A549 (cell line): ENCODE measurements at regions not wholly inside any gene's neighbourhood (a gene's known extent, or its start where the extent isn't known, plus 50 kb on each side); places are given as distances from the start of the nearest gene placed in this dataset.

Experiments used
- ATAC-seq, 2 experiments: fragments of 200-7000 bp in 1 of 2; fragments of >200 bp in 1 of 2; cut with Nextera tagmentation in 1 of 2; cut with Tn5 transposase in 1 of 2; 3 replicates each; pipeline versions ENCODE4 v1.8.0 to v1.9.1; 2018 to 2020; ENCODE audit warnings: mild to moderate bottlenecking in 1 of 2, moderate library complexity in 1 of 2
- CTCF ChIA-PET: fragments of 300-600 bp; sonication (Branson Sonifier 250); formaldehyde crosslinking; extraction: SDS; loops from one replicate; lab custom pipeline; 2021; ENCODE audit warnings: antibody characterized with exemption, inconsistent platforms; lab: Yijun Ruan, JAX
- POLR2A ChIA-PET: fragments of 350-600 bp; formaldehyde crosslinking; extraction: SDS; loops from one replicate; lab custom pipeline; 2021; ENCODE audit warnings: antibody characterized with exemption, inconsistent platforms; lab: Yijun Ruan, JAX
- DNase-seq, 2 experiments: peaks; one replicate each; pipeline versions ENCODE4 v3.0.0 to v3.0.0-alpha.2; 2011 to 2016; ENCODE audit warnings: low read depth in 1 of 2, low spot score in 1 of 2
- FAIRE-seq: peaks from 2 replicates; lab custom pipeline; 2011; peaks lifted over from hg19 to GRCh38; lab: Jason Lieb, UNC
- H3K27ac ChIP-seq, 2 experiments: fragments of >200 bp; sonication (Bioruptor Twin); formaldehyde crosslinking; 3 replicates each; pipeline ENCODE4 v1.5.1; 2016 to 2017
- H3K4me1 ChIP-seq: fragments of >200 bp; sonication (Bioruptor Twin); formaldehyde crosslinking; 3 replicates; pipeline ENCODE4 v1.6.1; 2016
- H3K4me2 ChIP-seq: fragments of >200 bp; sonication (Bioruptor Twin); formaldehyde crosslinking; 3 replicates; pipeline ENCODE4 v1.6.1; 2016
- H3K4me3 ChIP-seq: fragments of >200 bp; sonication (Bioruptor Twin); formaldehyde crosslinking; 3 replicates; pipeline ENCODE4 v1.5.1; 2016
- H3K9me3 ChIP-seq: fragments of >200 bp; sonication (Bioruptor Twin); formaldehyde crosslinking; 3 replicates; pipeline ENCODE4 v1.6.1; 2016
- CBX2 ChIP-seq: fragments of 200-600 bp; sonication (generic); IDR thresholded peaks from 2 replicates; pipeline ENCODE4 v1.6.1; 2016; ENCODE audit warnings: low read depth, mild to moderate bottlenecking, borderline replicate concordance
- CEBPB ChIP-seq, 2 experiments: fragments of >200 bp in 1 of 2; sonication (Bioruptor Twin) in 1 of 2; formaldehyde crosslinking in 1 of 2; IDR thresholded peaks; 2 replicates each; pipeline ENCODE4 v1.6.1; 2012 to 2016
- CHD2 ChIP-seq: fragments of 150-350 bp; IDR thresholded peaks from 2 replicates; pipeline ENCODE4 v1.6.1; 2014; ENCODE audit warnings: low read length; ENCODE audit not compliant: partially characterized antibody
- CHD4 ChIP-seq: fragments of 200-600 bp; sonication (generic); IDR thresholded peaks from 2 replicates; pipeline ENCODE4 v1.6.1; 2016; ENCODE audit warnings: antibody characterized with exemption, mild to moderate bottlenecking, borderline replicate concordance
- EHF ChIP-seq: fragments of 250-450 bp; sonication (Bioruptor Pico); IDR thresholded peaks from 2 replicates; pipeline ENCODE4 v1.5.0; 2020; ENCODE audit warnings: mild to moderate bottlenecking
- EP300 ChIP-seq, 2 experiments: fragments of >200 bp; sonication (Bioruptor Twin); formaldehyde crosslinking; IDR thresholded peaks; 2 replicates in 1 of 2; 3 replicates in 1 of 2; pipeline ENCODE4 v1.6.1; 2016 to 2017
- ESRRA ChIP-seq: fragments of 150-350 bp; IDR thresholded peaks from 2 replicates; pipeline ENCODE4 v1.6.1; 2014; ENCODE audit warnings: mild to moderate bottlenecking, low read length, borderline replicate concordance
- FOSB ChIP-seq: fragments of 250-450 bp; sonication (Bioruptor Pico); IDR thresholded peaks from 2 replicates; pipeline ENCODE4 v1.5.0; 2020; ENCODE audit warnings: mild to moderate bottlenecking, moderate library complexity
- HDAC2 ChIP-seq: fragments of 200-600 bp; sonication (generic); IDR thresholded peaks from 2 replicates; pipeline ENCODE4 v1.6.1; 2016
- HOXB13 ChIP-seq: fragments of 250-450 bp; sonication (Bioruptor Pico); IDR thresholded peaks from 2 replicates; pipeline ENCODE4 v1.5.0; 2020; ENCODE audit warnings: low read depth, mild to moderate bottlenecking, moderate library complexity
- JUN ChIP-seq, 2 experiments: fragments of >200 bp; sonication (Bioruptor Twin); formaldehyde crosslinking; IDR thresholded peaks; 2 replicates in 1 of 2; 3 replicates in 1 of 2; pipeline ENCODE4 v1.6.1; 2016 to 2017
- KDM1A ChIP-seq: fragments of 200-600 bp; sonication (generic); IDR thresholded peaks from 2 replicates; pipeline ENCODE4 v1.6.1; 2016; ENCODE audit warnings: low read depth, mild to moderate bottlenecking
- MYC ChIP-seq: IDR thresholded peaks from 2 replicates; pipeline ENCODE4 v1.6.1; 2012; ENCODE audit warnings: mild to moderate bottlenecking, inconsistent platforms, low read length, improper control_type of control experiment, borderline replicate concordance
- NR3C1 ChIP-seq: fragments of >200 bp; sonication (Bioruptor Twin); formaldehyde crosslinking; IDR thresholded peaks from 3 replicates; pipeline ENCODE4 v1.6.1; 2017
- POLR2AphosphoS2 ChIP-seq: conservative IDR thresholded peaks from 2 replicates; pipeline ENCODE4 v1.6.1; 2012; ENCODE audit warnings: low read length, improper control_type of control experiment, inconsistent platforms
- RAD21 ChIP-seq, 2 experiments: fragments of >200 bp in 1 of 2; sonication (Bioruptor Twin) in 1 of 2; formaldehyde crosslinking in 1 of 2; IDR thresholded peaks in 1 of 2; conservative IDR thresholded peaks in 1 of 2; 2 replicates in 1 of 2; 3 replicates in 1 of 2; pipeline ENCODE4 v1.6.1; 2012 to 2018; ENCODE audit warnings: inconsistent platforms in 1 of 2
- RCOR1 ChIP-seq: fragments of 150-350 bp; IDR thresholded peaks from 2 replicates; pipeline ENCODE4 v1.6.1; 2014; ENCODE audit warnings: antibody characterized with exemption, low read length, low read depth
- REST ChIP-seq: fragments of 200-600 bp; sonication (generic); IDR thresholded peaks from 2 replicates; pipeline ENCODE4 v1.6.1; 2016; ENCODE audit warnings: antibody characterized with exemption, mild to moderate bottlenecking, moderate library complexity
- RFX5 ChIP-seq: fragments of 450-650 bp; IDR thresholded peaks from 2 replicates; pipeline ENCODE4 v1.7.1; 2014; ENCODE audit warnings: antibody characterized with exemption, mild to moderate bottlenecking, moderate library complexity
- SMC3 ChIP-seq: fragments of >200 bp; sonication (Bioruptor Twin); formaldehyde crosslinking; IDR thresholded peaks from 3 replicates; pipeline ENCODE4 v1.6.1; 2018; ENCODE audit warnings: inconsistent platforms
- TP53 ChIP-seq: fragments of 250-450 bp; sonication (Bioruptor Pico); IDR thresholded peaks from 2 replicates; pipeline ENCODE4 v1.5.0; 2021; ENCODE audit warnings: mild to moderate bottlenecking, moderate library complexity
- ZFP36 ChIP-seq: fragments of 450-650 bp; IDR thresholded peaks from 2 replicates; pipeline ENCODE4 v1.6.1; 2014; ENCODE audit warnings: borderline replicate concordance; ENCODE audit not compliant: partially characterized antibody
- ZNF302 ChIP-seq: fragments of 250-450 bp; sonication (Bioruptor Pico); IDR thresholded peaks from 2 replicates; pipeline ENCODE4 v1.9.0; 2021; ENCODE audit warnings: inconsistent platforms, mild to moderate bottlenecking, moderate library complexity
- WGBS: methylation state at CpG from one replicate; pipeline ENCODE4 v1.1.6; 2017; ENCODE audit errors: missing lambda C conversion rate; 5-methylcytosine and 5-hydroxymethylcytosine counted together
- TF ChIP-seq, protein P1 (sequence below): fragments of 250-450 bp; sonication (Bioruptor Pico); IDR thresholded peaks from 2 replicates; pipeline ENCODE4 v1.5.0; 2021; ENCODE audit warnings: mild to moderate bottlenecking, moderate library complexity, borderline replicate concordance
- TF ChIP-seq, protein P2 (sequence below): IDR thresholded peaks from 2 replicates; pipeline ENCODE4 v1.6.1; 2012
- TF ChIP-seq, protein P3 (sequence below): fragments of >200 bp; sonication (Bioruptor Twin); formaldehyde crosslinking; IDR thresholded peaks from 3 replicates; pipeline ENCODE4 v1.5.1; 2016

GRCh38 chr12:107400686-107401447, 284.7 kb upstream of the PWP1 start:
- Histone ChIP-seq H3K9me3 (no peaks in the 10 kb centered on the region), H3K4me3 (no peak overlapping the region), H3K4me2 (peak overlapping the region; percentile 49), H3K27ac (peak overlapping the region; percentile 61 to 82), H3K4me1 (peaks cover 75% of the 10 kb centered on the region)
- FAIRE-seq (no peak), ATAC-seq (no peak), DNase-seq (peak in 1 of 2 experiments; percentile 47)
- WGBS: 79% methylated on average over 14 of the region's 14 CpGs
- CTCF ChIA-PET: interaction anchor here (0.6 to 18.2 kb wide), 14 partner anchors 11 to 1089 kb away, joined by 3 to 217 read pairs (median 12); a partner anchor contains a TSS
- TF ChIP-seq ZNF302 (CRISPR knock-in tag) (no peak), FOSB (CRISPR knock-in tag) (no peak), ZFP36 (no peak), EP300 (IDR thresholded peaks at IDR 0.05) (no peak), CHD4 (no peak), EHF (CRISPR knock-in tag) (no peak), MYC (no peak), RCOR1 (no peak), JUN (IDR thresholded peaks at IDR 0.05) (no peak), RAD21 (conservative IDR thresholded peaks at IDR 0.05 in 1 of 2, IDR thresholded peaks at IDR 0.05 in 1 of 2) (0 out of 5 replicates have a peak, but pooled peaks have one; percentile 5 to 16), TP53 (no peak), CEBPB (IDR thresholded peaks at IDR 0.05) (peak; percentile 71 to 96), REST (no peak)
- POLR2A ChIA-PET: interaction anchor here (0.6 kb wide), 1 partner anchor 492 kb away, joined by 3 read pairs; no protein-coding TSS in a partner anchor

DNA sequence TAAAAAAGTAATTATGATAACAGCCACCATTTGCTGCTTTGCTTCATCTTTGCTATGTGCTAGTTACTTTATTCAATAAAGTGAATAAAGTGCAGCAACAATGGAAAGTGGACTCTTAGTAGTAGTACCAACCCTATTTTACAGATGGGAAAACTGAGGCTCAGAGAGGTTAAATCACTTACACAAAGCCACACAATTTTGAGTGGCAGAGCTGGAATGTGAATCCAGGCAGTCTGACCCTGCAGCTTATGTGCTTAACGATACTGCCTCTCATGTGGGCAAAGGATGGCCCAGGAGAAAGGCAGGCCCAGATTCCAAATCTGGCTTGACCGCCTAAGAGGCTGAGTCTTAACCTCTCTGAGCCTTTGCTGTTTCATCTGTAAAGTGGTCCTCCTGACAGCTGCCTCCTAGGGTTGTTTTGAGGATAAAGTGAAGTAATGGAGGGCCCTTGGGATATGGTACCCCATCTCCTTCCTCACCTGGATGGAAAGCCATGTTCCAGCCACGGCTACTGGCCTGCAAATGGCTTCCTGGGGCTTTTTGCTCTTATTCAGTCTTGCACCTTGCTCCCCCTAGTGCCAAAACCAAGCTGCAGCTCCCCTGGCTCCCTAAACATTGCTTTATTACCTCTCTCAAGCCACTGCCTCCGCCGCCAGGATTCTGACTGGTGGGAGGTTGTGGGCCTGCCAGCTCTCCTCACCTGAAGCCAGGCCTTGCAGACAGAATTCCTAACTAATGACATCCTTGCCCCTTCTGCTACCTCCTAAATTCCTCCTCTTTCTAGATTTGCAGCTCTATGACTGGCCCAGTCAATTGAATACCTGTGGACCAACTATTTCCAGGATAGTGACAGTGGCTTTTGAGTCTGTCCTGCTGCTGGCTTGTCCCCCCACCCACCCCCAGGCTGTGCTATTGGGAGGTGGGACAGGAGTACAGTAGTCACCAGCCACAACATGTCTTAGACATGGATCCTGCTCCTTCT, 283.3 kb upstream of the PWP1 start:
- FAIRE-seq (peak; percentile 13), ATAC-seq (peak; percentile 69 to 82; a peak in 5 of 6 replicates), DNase-seq (peak; percentile 47 to 85)
- H3K4me3 ChIP-seq: no peak overlapping the region
- H3K4me1 ChIP-seq: peaks cover 61% of the 10 kb centered on the region
- H3K9me3 ChIP-seq: no peaks in the 10 kb centered on the region
- WGBS: 58% methylated on average over 5 of the region's 5 CpGs
- peak overlapping the region; percentile 61 to 82 for H3K27ac ChIP-seq
- TF ChIP-seq RFX5 (no peak), CBX2 (no peak), ESRRA (no peak), POLR2AphosphoS2 (no peak), SMC3 (peak; percentile 94), CHD4 (peak; percentile 96), NR3C1 (no peak), RCOR1 (no peak), CHD2 (no peak), HDAC2 (peak; percentile 90; the same call in 1 of the 2 replicates), KDM1A (peak; percentile 99), HOXB13 (no peak), RAD21 (conservative IDR thresholded peaks at IDR 0.05 in 1 of 2, IDR thresholded peaks at IDR 0.05 in 1 of 2) (peak; percentile 88 to 89)
- TF ChIP-seq, protein P1, sequence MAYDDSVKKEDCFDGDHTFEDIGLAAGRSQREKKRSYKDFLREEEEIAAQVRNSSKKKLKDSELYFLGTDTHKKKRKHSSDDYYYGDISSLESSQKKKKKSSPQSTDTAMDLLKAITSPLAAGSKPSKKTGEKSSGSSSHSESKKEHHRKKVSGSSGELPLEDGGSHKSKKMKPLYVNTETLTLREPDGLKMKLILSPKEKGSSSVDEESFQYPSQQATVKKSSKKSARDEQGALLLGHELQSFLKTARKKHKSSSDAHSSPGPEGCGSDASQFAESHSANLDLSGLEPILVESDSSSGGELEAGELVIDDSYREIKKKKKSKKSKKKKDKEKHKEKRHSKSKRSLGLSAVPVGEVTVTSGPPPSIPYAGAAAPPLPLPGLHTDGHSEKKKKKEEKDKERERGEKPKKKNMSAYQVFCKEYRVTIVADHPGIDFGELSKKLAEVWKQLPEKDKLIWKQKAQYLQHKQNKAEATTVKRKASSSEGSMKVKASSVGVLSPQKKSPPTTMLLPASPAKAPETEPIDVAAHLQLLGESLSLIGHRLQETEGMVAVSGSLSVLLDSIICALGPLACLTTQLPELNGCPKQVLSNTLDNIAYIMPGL (CRISPR knock-in tag): no peak
- TF ChIP-seq, protein P2, sequence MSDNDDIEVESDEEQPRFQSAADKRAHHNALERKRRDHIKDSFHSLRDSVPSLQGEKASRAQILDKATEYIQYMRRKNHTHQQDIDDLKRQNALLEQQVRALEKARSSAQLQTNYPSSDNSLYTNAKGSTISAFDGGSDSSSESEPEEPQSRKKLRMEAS: 0 out of 2 replicates have a peak, but pooled peaks have one; percentile 17
- TF ChIP-seq, protein P3, sequence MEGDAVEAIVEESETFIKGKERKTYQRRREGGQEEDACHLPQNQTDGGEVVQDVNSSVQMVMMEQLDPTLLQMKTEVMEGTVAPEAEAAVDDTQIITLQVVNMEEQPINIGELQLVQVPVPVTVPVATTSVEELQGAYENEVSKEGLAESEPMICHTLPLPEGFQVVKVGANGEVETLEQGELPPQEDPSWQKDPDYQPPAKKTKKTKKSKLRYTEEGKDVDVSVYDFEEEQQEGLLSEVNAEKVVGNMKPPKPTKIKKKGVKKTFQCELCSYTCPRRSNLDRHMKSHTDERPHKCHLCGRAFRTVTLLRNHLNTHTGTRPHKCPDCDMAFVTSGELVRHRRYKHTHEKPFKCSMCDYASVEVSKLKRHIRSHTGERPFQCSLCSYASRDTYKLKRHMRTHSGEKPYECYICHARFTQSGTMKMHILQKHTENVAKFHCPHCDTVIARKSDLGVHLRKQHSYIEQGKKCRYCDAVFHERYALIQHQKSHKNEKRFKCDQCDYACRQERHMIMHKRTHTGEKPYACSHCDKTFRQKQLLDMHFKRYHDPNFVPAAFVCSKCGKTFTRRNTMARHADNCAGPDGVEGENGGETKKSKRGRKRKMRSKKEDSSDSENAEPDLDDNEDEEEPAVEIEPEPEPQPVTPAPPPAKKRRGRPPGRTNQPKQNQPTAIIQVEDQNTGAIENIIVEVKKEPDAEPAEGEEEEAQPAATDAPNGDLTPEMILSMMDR: peak; percentile 74
- ChIA-PET POLR2A (interaction anchor here (0.6 to 1.3 kb wide), 3 partner anchors 23 to 82 kb away, joined by 3 to 5 read pairs (median 3); no protein-coding TSS in a partner anchor), CTCF (interaction anchor here (0.6 to 18.2 kb wide), 49 partner anchors 9 to 297 kb away, joined by 3 to 217 read pairs (median 5); a partner anchor contains a TSS)
- H3K4me2 ChIP-seq: 0 out of 3 replicates have a peak overlapping the region, but pooled peaks have one; percentile 49
